ENCODE measurements at regions not wholly inside any gene's neighbourhood (a gene's known extent, or its start where the extent isn't known, plus 50 kb on each side); places are given as distances from the start of the nearest gene placed in this dataset.
"Not testable (repeated sequence)": the region's sequence is repeated elsewhere in the genome, so short reads cannot be mapped to it uniquely, and the experiment has no call there.

DNA sequence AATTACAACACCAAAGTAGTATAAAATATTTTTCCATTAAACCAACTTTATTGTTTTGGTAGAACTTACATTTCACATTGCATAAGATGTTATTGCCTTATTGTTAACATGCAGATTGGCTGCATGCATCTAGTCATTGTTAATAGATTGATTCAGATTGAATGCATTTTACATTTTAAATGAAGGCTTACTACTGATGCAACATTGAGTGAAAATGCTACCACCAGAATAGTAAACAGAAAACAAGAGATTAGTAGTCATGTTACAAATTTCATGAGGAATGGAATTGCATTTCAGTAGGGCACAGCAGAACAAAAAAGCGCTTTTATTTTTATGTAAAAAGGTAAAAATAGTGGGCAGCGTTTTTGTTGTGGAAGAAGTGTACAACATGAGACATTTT, 298.3 kb downstream of the ARL4A start:
- no peak for DNase-seq (ENCODE audit: low spot score)

DNA sequence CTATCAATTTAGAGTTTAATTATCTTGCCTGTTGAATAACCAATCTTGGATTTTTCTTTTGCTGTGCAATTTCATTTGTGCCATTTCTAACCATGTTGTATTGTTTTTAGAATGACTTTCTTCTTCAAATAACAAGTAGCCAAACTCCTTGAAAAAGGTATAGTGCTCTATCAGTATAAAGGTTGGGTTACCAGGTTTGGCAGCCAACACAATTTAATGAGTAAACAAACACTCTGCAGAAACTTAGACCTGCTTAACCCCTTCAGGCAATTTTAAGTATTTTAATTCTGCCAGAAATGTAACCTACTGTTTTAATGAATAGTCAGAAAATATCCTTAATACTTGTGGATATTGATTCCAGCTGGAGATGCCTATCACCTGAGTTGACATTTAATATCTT, 299.8 kb downstream of the ARL4A start:
- DNase-seq (ENCODE audit: low spot score), result no peak

DNA sequence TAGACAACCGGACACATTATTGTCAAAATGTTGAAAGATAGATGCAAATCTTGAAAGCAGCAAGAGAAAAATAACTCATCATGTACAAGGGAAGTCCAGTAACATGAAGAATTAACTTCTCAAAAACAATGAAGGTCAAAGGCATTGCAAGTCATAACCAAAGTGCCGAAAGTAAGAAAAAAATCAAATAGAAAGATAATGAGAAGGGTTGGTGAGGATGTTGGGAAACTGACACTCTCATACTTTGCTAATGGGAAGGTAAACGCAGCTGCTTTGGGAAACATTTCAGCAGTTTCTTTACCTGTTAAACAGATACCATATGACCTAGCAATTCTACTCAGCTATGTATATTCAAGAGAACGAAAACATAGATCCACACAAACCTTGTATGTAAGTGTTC, 303.0 kb downstream of the ARL4A start:
- DNase-seq (ENCODE audit: low spot score), result no peak

DNA sequence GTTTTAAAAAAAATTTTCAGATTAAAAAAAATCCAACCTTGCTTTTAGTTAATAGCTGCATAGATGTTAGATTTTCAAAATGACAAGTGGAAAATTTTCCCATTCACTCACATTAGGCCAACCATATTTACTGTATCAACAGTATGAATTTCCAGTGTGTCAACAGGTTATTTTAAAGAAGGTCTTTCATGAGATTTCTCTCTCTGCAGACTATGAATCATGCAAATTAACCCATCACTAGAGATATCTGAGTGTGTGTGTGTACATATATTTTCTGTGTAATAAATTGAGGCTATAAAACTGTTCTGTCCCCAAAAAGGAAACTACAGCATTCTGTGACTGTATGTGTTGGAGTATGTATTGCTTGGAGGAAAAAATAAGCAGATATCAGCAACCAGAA, 305.6 kb downstream of the ARL4A start:
- DNase-seq (ENCODE audit: low spot score), result no peak

DNA sequence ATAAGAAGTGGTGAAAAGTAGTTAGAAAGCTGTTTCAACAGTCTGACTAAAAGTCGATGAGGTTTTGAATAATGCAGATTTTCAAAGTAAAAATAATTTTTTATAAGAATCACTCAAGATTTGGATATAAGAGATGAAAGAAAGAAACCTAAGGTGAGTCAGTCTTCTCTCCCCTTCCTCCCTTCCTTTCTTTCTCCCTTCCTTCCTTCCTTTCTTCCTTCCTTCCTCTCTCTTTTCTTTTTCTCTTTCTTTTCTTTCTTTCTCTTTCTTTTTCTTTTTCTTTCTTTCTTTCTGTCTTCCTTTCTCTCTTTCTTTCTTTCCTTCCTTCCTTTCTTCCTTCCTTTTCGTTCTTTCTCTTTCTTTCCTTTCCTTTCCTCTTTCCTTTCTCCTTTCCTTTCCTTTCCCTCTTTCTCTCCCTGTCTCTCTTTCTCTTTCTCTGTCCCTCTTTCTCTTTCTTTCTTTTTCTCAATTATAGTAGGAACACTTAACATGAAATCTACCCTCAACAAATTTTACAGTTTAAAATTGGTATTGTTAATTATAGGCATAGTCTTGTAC, 308.6 kb downstream of the ARL4A start:
- no peak for DNase-seq (ENCODE audit: low spot score)

DNA sequence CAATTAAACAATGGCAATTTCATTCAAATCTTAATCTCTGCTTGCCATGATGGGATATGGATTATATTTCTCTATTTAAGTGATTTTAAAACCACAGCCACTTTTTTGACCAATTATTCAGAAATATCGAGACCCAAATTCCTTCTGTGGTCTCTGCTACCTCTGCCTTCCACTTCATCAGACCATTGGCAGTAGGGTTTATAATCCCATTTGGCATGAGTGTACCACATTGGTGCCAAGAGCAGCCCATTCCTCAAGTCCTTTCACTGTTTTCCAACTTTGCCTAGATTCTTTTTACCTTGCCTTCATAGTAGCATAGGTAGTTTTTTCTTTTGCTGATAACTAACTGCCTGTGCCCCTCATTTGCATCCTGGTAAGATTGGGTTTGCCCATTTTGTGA, 319.9 kb downstream of the ARL4A start:
- no peak for DNase-seq (ENCODE audit: low spot score)

DNA sequence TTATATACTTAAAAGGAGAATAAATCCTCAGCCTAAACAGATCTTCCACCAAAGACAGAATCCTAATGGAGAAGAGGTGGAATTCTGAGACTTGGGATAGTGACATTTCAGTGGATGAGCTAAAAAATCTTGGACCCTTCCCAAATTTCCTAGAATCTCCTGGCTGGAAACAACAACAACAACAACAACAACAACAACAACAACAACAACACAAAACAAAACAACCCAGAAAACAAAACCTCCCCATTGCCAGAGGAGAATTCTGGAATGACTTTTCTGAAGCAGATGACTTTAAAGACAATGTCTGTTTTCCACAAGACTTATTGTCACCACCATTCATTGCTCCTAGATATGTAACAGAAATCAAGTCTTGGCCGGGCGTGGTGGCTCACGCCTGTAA, 322.1 kb downstream of the ARL4A start:
- no peak for DNase-seq (ENCODE audit: low spot score)

DNA sequence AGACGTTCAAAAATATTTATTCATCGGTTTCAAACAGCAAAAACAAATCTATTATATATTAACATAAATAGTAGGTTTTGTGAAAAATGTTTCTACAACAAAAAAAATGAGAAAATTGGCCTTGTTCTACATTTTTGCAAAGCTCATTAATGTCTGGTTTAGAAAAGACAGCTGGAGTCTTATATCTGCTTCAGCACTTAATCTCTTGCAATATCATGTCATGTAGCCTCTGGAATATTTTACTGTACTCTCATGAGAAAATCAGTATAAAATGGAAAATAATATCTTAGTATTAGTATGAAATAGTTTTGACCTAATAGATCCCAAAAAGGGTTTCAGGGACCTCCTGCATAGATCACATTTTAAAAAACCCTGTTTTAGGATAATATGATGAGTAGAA, 326.6 kb downstream of the ARL4A start:
- DNase-seq (ENCODE audit: low spot score), result no peak

DNA sequence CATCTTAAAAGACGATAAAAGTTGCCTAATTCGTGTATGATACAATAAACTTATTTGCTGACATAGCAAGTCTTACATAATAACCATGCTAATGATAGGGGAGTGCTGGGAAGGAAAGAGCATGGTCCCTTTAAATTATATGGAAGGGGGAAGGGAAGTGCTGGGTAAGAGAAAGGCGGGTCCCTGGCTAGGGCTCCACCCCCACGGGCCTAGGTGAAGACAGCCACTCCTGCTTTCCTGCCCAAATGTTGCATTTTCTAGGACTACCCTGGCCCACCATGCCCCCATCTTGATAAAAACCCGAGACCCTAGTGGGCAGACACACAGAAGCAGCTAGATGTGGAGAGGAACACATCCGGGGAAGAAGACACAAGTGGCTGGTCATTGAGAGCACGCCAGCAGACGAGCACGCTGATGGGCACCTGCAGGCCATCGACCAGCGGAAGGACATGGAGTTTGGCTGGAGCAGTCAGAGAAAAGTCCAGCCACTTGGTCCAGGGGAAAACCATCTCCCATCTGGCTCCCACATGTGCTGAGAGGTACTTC, 328.7 kb downstream of the ARL4A start:
- DNase-seq (ENCODE audit: low spot score), result no peak

DNA sequence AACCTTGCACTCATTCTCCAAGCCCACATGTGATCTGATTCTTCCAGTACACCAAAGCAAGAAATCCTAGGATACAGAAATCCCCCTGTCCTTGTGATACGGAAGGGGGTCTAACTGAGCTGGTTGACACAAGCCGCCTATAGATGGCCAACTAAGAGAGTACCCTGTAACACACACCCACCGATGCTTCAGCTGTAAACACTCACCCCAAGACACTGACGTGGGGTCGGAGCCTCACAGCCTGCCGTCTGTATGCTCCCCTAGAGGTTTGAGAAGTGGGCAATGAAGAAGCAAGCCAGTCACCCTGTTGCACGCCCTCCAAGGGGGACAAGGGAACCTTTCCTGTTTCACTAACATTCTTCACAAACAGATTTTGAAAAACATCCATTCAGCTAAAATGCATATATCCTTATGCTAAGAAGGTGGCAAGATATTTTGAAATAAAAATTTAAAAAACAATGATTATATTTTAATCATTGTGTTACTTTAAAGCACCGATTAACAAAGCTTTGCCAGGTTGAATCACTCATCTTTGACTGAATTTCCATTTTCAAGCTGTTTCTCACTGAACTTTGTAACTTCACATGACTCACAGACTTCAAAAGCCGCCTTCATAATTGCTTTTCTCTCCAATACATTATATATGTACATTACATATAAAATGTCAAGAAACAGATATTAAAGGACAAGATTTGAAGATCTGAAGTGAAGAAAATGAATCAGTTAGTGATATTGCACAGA, 329.3 kb downstream of the ARL4A start:
- DNase-seq (ENCODE audit: low spot score), result no peak

DNA sequence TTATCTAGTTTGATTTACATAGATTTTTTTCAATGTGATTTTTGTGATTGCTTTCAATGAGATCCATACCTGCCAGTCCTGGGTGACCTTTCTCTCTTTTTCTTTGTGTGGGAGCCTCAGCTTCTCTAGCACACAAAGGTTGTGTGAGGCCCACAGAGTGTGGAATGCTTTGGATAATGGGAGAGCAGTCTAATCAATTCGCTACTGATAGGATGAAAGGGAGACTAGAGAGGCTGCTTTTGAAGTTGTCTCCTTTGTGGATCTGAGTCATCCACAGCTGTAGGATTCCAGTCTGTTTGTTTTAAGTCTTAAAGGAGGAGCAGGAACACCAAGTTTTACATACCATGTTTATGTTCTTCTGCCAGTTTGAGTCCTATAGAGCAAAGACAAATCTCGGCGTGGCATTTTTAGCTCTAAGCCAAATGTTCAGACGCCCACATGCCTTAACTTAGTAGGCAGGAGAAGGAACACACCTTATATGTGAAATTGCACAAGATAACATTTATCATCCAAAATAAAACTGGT, 330.0 kb downstream of the ARL4A start:
- no peak for DNase-seq (ENCODE audit: low spot score)

DNA sequence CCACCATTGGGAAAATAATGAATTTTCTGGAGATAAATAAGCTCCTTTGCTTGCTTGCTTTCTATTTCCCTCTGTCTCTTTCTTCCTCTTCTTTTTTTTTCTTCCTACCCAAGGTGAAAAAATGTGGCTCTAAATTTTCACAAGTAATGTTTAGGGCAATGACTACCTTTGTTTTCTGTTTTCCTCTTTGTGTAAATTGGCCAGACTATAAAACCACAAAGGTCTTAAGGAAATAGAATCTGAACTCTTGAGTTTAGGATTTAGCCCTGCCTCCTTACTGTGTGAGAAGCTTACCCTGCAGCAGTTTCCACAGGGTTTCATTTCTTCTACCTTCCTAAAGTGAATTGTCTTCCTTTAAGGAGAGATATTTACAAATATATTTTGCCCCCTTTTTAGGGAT, 330.4 kb downstream of the ARL4A start:
- DNase-seq (ENCODE audit: low spot score), result no peak

DNA sequence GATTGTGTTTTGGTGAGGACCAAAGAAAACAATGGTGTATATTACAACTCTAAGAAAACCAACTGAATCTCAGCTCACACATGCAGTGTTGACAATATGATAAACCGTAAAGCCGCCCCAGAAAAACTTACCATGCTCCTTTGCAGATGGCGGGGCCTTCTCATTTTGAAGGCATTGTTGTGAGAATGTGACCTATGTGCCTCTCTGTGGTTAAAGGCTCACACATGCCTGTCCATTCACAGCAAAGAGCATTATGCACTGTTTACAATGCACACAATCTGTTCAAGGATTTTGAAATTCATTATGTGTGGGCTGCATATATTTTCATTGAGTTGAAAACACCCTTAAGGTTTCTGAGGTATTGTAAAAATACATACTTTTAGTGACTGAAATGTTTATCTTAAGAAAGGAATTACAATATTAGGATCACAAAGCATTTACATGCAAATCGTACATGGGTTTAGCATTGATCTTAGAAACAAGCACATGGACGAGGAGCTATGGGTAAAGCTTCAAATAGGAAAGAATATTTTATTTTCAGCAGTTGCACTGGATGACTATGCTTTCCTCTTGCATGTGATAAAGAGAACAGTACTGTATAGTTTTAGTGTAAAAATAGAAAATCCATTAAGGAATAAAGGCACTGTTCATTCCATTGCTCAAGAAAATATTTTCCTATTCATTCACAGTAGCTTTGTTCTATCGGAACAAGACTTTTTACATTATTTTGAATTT, 334.3 kb downstream of the ARL4A start:
- DNase-seq (ENCODE audit: low spot score), result no peak

DNA sequence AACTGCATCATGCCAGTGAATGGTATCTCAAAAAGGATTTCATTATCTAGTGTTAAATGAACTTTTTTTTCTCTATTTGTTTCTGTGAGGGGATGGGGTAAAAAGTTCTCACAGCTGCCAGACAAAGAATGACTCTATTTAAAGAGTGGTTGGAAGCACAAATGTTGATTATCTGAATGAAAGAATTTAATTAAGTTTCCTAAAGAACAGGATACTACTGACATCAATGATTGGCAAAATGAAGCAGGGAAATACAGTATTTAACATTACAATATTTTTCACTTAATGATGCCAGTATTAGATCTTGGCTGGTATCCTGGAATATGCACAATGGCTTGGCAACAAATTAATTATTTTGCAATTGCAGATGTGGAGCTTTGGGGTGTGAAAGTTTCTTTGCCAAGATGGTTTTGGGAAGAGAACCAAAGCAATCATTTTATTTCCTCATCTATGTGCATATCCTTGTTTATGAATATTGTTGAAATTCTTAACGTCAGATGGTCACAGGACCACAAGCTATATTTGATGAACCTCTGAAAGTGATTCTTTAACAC, 336.8 kb downstream of the ARL4A start:
- DNase-seq (ENCODE audit: low spot score), result no peak

DNA sequence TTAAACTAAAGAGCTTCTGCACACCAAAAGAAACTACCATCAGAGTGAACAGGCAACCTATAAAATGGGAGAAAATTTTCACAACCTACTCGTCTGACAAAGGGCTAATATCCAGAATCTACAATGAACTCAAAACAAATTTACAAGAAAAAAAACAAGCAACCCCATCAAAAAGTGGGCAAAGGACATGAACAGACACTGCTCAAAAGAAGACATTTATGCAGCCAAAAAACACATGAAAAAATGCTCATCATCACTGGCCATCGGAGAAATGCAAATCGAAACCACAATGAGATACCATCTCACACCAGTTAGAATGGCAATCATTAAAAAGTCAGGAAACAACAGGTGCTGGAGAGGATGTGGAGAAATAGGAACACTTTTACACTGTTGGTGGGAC, 337.6 kb downstream of the ARL4A start:
- not testable (repeated sequence) for DNase-seq (ENCODE audit: low spot score)

DNA sequence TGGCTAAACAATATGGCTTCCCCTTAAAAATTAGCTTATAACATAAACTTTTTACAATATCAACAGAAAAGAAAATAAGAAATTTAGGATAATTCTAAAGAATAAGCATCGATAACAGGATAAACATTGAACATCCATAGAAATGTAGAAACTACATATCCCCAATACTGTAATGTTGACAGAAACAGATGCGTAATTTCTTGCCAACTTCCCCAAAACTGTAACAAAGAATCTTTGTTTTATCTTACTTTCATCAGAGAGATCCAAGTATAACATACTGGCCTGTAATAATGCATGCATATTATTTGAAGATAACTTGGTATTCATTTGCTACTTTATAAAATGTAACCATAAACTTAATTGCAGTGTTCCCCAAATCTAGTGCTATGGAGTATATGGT, 339.9 kb downstream of the ARL4A start:
- DNase-seq (ENCODE audit: low spot score), result no peak

DNA sequence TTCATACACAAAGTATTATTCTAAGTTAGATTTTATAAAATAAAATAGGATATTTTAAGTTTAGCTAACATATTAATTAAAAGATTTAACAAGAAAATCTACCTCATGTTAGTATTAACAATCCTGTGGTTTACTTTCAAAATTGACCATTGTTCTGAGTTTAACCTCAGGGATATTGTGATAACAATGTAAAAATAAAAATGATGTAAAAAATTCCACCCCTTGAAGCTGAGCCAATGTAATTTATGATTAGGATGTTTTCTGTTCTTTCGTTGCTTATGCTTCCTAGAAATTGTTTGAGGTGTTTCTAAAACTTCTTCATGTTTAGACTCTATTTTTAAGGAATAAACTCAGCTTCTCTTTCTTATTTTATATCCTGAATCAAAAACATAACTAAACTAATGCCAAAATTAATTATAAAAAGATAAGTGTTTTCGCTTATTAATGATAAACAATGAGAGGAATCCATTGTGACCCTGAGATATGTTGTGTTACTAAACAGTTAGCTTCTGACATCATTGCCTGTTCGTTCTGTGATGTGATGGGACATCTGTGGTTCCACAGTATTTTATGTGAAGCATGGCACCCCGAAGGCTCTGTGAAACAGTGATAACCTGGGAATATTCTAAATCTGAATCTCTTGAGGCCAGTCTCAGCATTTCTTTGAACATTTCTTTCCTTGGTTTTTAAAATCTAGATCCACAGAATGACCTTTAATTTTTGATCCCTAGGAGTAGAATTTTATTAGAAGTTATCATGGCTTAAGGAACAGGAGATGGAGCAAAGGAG, 340.8 kb downstream of the ARL4A start:
- DNase-seq (ENCODE audit: low spot score), result no peak

DNA sequence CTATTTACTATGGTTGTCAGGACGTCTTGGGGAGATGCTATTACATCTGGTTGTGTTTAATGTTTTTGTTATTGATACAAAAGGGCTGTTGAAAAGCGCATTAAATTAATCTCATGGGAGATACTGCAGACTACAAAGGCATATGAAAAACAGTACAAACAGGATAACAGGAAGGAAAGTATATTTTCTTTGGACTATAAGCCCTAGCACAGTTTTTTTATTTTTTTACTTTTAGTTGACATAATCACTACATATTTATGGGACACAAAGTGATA, 341.3 kb downstream of the ARL4A start:
- no peak for DNase-seq (ENCODE audit: low spot score)

DNA sequence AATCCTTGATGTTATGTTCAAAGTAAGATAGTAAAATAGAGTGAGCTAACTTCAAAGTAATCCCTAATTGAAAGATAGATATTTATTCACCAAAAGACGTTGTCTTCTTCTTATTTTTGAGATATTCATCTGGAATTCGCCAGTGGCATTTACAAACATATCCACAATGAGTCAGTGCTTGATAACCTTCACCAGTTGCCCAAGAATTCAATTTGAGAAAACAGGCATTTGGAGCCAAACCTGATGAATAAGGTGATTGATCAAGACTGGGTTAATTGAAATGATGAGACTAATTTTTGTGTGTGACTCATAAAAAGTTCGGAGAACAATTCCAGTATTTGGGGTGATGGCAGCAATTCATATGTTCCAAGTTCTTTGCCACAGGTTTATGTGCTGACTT, 344.0 kb downstream of the ARL4A start:
- DNase-seq (ENCODE audit: low spot score), result no peak

DNA sequence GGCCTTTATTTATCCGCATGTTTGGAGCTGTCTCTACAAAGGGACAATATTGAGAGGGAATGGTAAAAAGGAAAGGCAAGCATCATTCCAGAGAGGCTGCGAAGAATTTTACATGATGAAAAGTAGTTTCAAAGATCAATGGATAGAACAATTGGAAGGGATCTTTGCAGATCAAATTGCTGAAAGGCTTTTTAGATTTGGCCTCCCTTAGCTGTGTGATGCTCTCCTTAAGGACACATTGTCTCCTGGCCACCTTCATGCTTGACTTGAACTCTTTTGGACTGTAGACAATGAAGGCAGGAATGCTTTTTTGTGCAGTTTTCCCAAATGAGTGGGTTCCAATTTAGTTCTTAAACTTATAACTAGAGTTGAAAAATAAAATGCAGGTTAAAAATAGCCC, 344.7 kb downstream of the ARL4A start:
- DNase-seq (ENCODE audit: low spot score), result no peak

DNA sequence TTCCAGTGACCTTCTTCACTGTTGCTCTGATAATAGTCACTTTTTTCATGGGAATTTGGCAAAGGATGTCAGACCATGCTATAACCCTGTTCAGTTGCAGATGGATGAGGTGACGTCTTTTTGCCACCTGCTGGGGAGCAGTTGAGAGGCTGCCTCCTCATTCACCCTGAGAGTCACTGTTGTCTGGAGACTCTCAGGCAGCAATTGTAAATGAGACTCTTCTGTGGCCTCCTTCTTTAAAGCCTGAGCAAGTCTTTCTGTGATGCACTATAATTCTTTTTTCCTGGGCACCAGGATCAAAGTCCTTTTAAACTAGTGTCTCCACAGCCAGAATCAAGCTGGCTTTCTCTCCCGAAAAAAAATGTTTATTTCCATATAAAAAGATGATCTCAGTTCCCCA, 345.1 kb downstream of the ARL4A start:
- no peak for DNase-seq (ENCODE audit: low spot score)

DNA sequence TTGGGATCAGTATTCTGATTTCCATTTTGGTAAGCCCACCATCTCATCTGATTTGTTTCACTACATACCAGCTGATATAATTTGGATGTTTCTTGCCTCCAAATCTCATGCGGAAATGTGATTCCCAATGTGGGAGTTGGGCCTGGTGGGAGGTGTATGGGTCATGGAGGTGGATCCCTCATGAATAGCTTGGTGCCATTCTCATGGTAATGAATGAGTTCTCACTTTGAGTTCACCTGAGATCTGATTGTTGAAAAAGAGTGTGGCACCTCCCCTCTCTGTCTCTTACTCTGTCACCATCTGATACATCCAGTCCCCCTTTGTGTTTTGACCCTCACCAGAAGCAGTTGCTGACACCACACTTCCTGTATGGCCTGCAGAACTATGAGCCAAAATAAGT, 347.3 kb downstream of the ARL4A start:
- no peak for DNase-seq (ENCODE audit: low spot score)
